ENCODE measurements at regions not wholly inside any gene's neighbourhood (a gene's known extent, or its start where the extent isn't known, plus 50 kb on each side); places are given as distances from the start of the nearest gene placed in this dataset.
"Not testable (repeated sequence)": the region's sequence is repeated elsewhere in the genome, so short reads cannot be mapped to it uniquely, and the experiment has no call there.

- no peak for TF ChIP-seq CTCF (IDR thresholded peaks at IDR 0.05; ENCODE audit: borderline replicate concordance, control extremely low read depth, extremely low read depth, insufficient read depth, missing control alignments)
- in situ Hi-C loops (cut with MboI; ENCODE audit: low sequenced_read_pairs, unreplicated experiment): loop anchor here (25.0 kb wide), 1 partner anchor 685 kb away; no protein-coding TSS in a partner anchor
- no peak for DNase-seq (ENCODE audit: low spot score)
Observed at GRCh38 chr9:86626802-86627201, 272.6 kb upstream of the TUT7 start.

GRCh38 chr9:86624630-86625029, 270.4 kb upstream of the TUT7 start:
- no peak for DNase-seq (ENCODE audit: low spot score)
- TF ChIP-seq CTCF (IDR thresholded peaks at IDR 0.05; ENCODE audit: borderline replicate concordance, control extremely low read depth, extremely low read depth, insufficient read depth, missing control alignments): no peak
- in situ Hi-C loops (cut with MboI; ENCODE audit: low sequenced_read_pairs, unreplicated experiment): loop anchor here (25.0 kb wide), 1 partner anchor 688 kb away; no protein-coding TSS in a partner anchor

- DNase-seq (ENCODE audit: low spot score): peak; percentile 17
Observed at GRCh38 chr9:86614871-86615849, 260.9 kb upstream of the TUT7 start.

GRCh38 chr9:86613943-86614342, 259.7 kb upstream of the TUT7 start:
- in situ Hi-C loops (cut with MboI; ENCODE audit: low sequenced_read_pairs, unreplicated experiment): no loop called here
- TF ChIP-seq CTCF (IDR thresholded peaks at IDR 0.05; ENCODE audit: borderline replicate concordance, control extremely low read depth, extremely low read depth, insufficient read depth, missing control alignments): no peak
- no peak for DNase-seq (ENCODE audit: low spot score)

More at GRCh38 chr9:86614871-86615849, 260.9 kb upstream of the TUT7 start:
- peak; percentile 10 for TF ChIP-seq CTCF (IDR thresholded peaks at IDR 0.05; ENCODE audit: borderline replicate concordance, control extremely low read depth, extremely low read depth, insufficient read depth, missing control alignments)
- in situ Hi-C loops (cut with MboI; ENCODE audit: low sequenced_read_pairs, unreplicated experiment): no loop called here

- DNase-seq (ENCODE audit: low spot score); in situ Hi-C loops (cut with MboI; ENCODE audit: low sequenced_read_pairs, unreplicated experiment): not testable (repeated sequence)
Observed at GRCh38 chr9:86611534-86611933, 257.3 kb upstream of the TUT7 start.

GRCh38 chr9:86605303-86605702, 251.1 kb upstream of the TUT7 start:
- no peak for TF ChIP-seq CTCF (IDR thresholded peaks at IDR 0.05; ENCODE audit: borderline replicate concordance, control extremely low read depth, extremely low read depth, insufficient read depth, missing control alignments)
- DNase-seq (ENCODE audit: low spot score): no peak
- in situ Hi-C loops (cut with MboI; ENCODE audit: low sequenced_read_pairs, unreplicated experiment): no loop called here

- TF ChIP-seq CTCF (IDR thresholded peaks at IDR 0.05; ENCODE audit: borderline replicate concordance, control extremely low read depth, extremely low read depth, insufficient read depth, missing control alignments): no peak
- in situ Hi-C loops (cut with MboI; ENCODE audit: low sequenced_read_pairs, unreplicated experiment): no loop called here
- no peak for DNase-seq (ENCODE audit: low spot score)
Observed at GRCh38 chr9:86604741-86605140, 250.5 kb upstream of the TUT7 start.

All from GM13976 (cell line).